B cell (primary cell): ENCODE measurements at regions not wholly inside any gene's neighbourhood (a gene's known extent, or its start where the extent isn't known, plus 50 kb on each side); places are given as distances from the start of the nearest gene placed in this dataset.

Experiments used
- ATAC-seq: fragments of 200-7000 bp; cut with Tn5 transposase; one replicate; pipeline ENCODE4 v1.10.0; 2021; ENCODE audit warnings: low read depth, mild to moderate bottlenecking, moderate number of reproducible peaks, moderate library complexity
- CTCF ChIA-PET: fragments of 350-600 bp; sonication (Branson Sonifier 250); formaldehyde crosslinking; loops from one replicate; lab custom pipeline; 2021; ENCODE audit warnings: antibody characterized with exemption, inconsistent platforms; lab: Charles Lee
- POLR2A ChIA-PET: fragments of 350-600 bp; sonication (Branson Sonifier 250); formaldehyde crosslinking; loops from one replicate; lab custom pipeline; 2021; ENCODE audit warnings: antibody characterized with exemption; lab: Charles Lee
- DNase-seq: peaks from one replicate; pipeline ENCODE4 v3.0.0; 2013
- H2AFZ ChIP-seq: 2 replicates; pipeline ENCODE4 v1.6.1; 2012; ENCODE audit warnings: mild to moderate bottlenecking, low read depth, low read length; ENCODE audit not compliant: insufficient read depth, poor library complexity, severe bottlenecking
- H3K27ac ChIP-seq, 2 donors: 1 replicate in 1 of 2; 2 replicates in 1 of 2; pipeline ENCODE4 v1.5.1; 2012 to 2013; ENCODE audit warnings: low read length in 2 of 2, mild to moderate bottlenecking in 2 of 2, moderate library complexity in 1 of 2
- H3K27me3 ChIP-seq, 4 experiments: fragments of 200-600 bp in 1 of 4; sonication (generic) in 1 of 4; replicated peaks in 1 of 4; 1 replicate in 2 of 4; 2 replicates in 2 of 4; pipeline versions ENCODE4 v1.6.1 to v1.7.0; 2013 to 2016; ENCODE audit warnings: low read length in 3 of 4, mild to moderate bottlenecking in 2 of 4, mixed read lengths in 1 of 4, moderate library complexity in 1 of 4; ENCODE audit not compliant: insufficient read depth in 4 of 4, control insufficient read depth in 3 of 4; ENCODE audit errors: control extremely low read depth in 1 of 4
- H3K36me3 ChIP-seq, 2 experiments: replicated peaks in 1 of 2; 1 replicate in 1 of 2; 2 replicates in 1 of 2; pipeline versions ENCODE4 v1.6.1 to v1.7.1; 2013; ENCODE audit warnings: low read length in 1 of 2; ENCODE audit not compliant: insufficient read depth in 2 of 2, control insufficient read depth in 1 of 2; ENCODE audit errors: control extremely low read depth in 1 of 2, extremely low read depth in 1 of 2
- H3K4me1 ChIP-seq, 2 donors: fragments of 200-600 bp in 1 of 2; sonication (generic) in 1 of 2; 1 replicate in 1 of 2; 2 replicates in 1 of 2; pipeline versions ENCODE4 v1.5.1 to v1.6.1; 2013 to 2017; ENCODE audit warnings: low read length in 2 of 2; ENCODE audit not compliant: control insufficient read depth in 2 of 2, insufficient read depth in 2 of 2
- H3K4me2 ChIP-seq: replicated peaks from 2 replicates; pipeline ENCODE3; 2012; ENCODE audit warnings: mild to moderate bottlenecking, low read depth, low read length; ENCODE audit not compliant: poor library complexity, severe bottlenecking
- H3K4me3 ChIP-seq, 5 experiments: fragments of 200-600 bp in 1 of 5; sonication (generic) in 1 of 5; 1 replicate in 3 of 5; 2 replicates in 2 of 5; pipeline versions ENCODE4 v1.5.1 to v1.7.0; 2011 to 2016; ENCODE audit warnings: low read length in 4 of 5, mild to moderate bottlenecking in 4 of 5, low read depth in 2 of 5, control low read depth in 1 of 5, moderate library complexity in 1 of 5; ENCODE audit not compliant: insufficient read depth in 1 of 5; ENCODE audit errors: control extremely low read depth in 1 of 5, extremely low read depth in 1 of 5
- H3K79me2 ChIP-seq: fragments of 200-600 bp; sonication (generic); one replicate; pipeline ENCODE4 v1.6.0; 2016; ENCODE audit warnings: low read length; ENCODE audit not compliant: control insufficient read depth, insufficient read depth
- H3K9ac ChIP-seq: fragments of 200-600 bp; sonication (generic); 2 replicates; pipeline ENCODE4 v1.6.1; 2017; ENCODE audit warnings: mild to moderate bottlenecking, low read length, moderate library complexity
- H3K9me3 ChIP-seq, 3 donors: one replicate each; pipeline versions ENCODE4 v1.6.1 to v1.7.1; 2013; ENCODE audit warnings: low read length in 2 of 3; ENCODE audit not compliant: control insufficient read depth in 2 of 3, insufficient read depth in 1 of 3; ENCODE audit errors: control extremely low read depth in 1 of 3
- H4K20me1 ChIP-seq: 2 replicates; pipeline ENCODE4 v1.6.0; 2012; ENCODE audit warnings: mild to moderate bottlenecking, low read length; ENCODE audit not compliant: insufficient read depth, control insufficient read depth, poor library complexity, severe bottlenecking
- H3K27ac Mint-ChIP-seq: one replicate; pipeline ENCODE4 v1.8.0; 2021; ENCODE audit warnings: mixed read lengths
- H3K27me3 Mint-ChIP-seq: one replicate; pipeline ENCODE4 v1.8.0; 2021; ENCODE audit warnings: mixed read lengths
- H3K4me1 Mint-ChIP-seq: one replicate; pipeline ENCODE4 v1.8.0; 2021; ENCODE audit warnings: mixed read lengths
- H3K4me3 Mint-ChIP-seq: one replicate; pipeline ENCODE4 v1.8.0; 2021; ENCODE audit warnings: mixed read lengths
- H3K9me3 Mint-ChIP-seq: one replicate; pipeline ENCODE4 v1.8.0; 2022; ENCODE audit warnings: mixed read lengths; ENCODE audit not compliant: insufficient read depth
- EZH2 ChIP-seq: IDR thresholded peaks from 2 replicates; pipeline ENCODE4 v1.6.1; 2012; ENCODE audit warnings: borderline replicate concordance, low read depth, mild to moderate bottlenecking, moderate library complexity, low read length; ENCODE audit not compliant: insufficient read depth, poor library complexity, severe bottlenecking
- WGBS: methylation state at CpG from one replicate; pipeline ENCODE4 v1.1.5; 2013; ENCODE audit warnings: missing lambda C conversion rate; ENCODE audit not compliant: insufficient coverage; 5-methylcytosine and 5-hydroxymethylcytosine counted together
- intact Hi-C: fragments of 100-400 bp; cut with micrococcal nuclease; formaldehyde crosslinking; loops from one replicate; pipeline ENCODE4 v1.10.0; 2022
- TF ChIP-seq, protein P1 (sequence below): fragments of 200-600 bp; IDR thresholded peaks from one replicate; pipeline ENCODE4 v1.8.0; 2022; ENCODE audit warnings: antibody characterized with exemption, mild to moderate bottlenecking

DNA sequence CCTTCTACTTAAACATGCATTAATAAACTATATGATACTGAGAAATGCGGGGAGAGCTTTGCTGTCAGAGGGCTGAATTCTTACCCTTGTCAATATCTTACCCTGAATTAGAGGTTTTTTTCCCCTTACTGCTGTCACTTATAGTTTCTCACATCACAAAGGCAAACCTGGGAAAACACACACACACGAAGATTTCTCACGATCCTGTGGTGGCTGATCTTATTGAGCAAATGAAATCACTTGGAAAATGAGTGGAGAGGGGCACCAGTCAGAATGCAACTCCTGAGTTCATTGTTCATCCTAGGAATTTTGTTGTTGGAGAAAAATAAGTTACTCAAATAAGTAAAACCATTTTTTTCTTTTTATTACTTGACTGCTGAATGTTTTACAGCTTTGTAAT is 673.6 kb downstream of the EDEM1 start:
- Histone ChIP-seq H3K4me2 (no peak overlapping the region), H4K20me1 (no peaks in the 10 kb centered on the region), H3K9ac (no peak overlapping the region), H3K27me3 (no peaks in the 10 kb centered on the region), H3K9me3 (no peaks in the 10 kb centered on the region), H3K36me3 (no peaks in the 10 kb centered on the region), H3K4me1 (no peaks in the 10 kb centered on the region), H3K27ac (no peak overlapping the region), H3K4me3 (no peak overlapping the region), H3K79me2 (no peaks in the 10 kb centered on the region), H2AFZ (no peak overlapping the region)
- Mint-ChIP-seq H3K27me3 (no peaks in the 10 kb centered on the region), H3K4me3 (no peak overlapping the region), H3K9me3 (no peaks in the 10 kb centered on the region), H3K27ac (no peak overlapping the region), H3K4me1 (no peaks in the 10 kb centered on the region)
- ATAC-seq (no peak), DNase-seq (no peak)
- intact Hi-C loops: no loop called here
- TF ChIP-seq EZH2: no peak
- TF ChIP-seq, protein P1, sequence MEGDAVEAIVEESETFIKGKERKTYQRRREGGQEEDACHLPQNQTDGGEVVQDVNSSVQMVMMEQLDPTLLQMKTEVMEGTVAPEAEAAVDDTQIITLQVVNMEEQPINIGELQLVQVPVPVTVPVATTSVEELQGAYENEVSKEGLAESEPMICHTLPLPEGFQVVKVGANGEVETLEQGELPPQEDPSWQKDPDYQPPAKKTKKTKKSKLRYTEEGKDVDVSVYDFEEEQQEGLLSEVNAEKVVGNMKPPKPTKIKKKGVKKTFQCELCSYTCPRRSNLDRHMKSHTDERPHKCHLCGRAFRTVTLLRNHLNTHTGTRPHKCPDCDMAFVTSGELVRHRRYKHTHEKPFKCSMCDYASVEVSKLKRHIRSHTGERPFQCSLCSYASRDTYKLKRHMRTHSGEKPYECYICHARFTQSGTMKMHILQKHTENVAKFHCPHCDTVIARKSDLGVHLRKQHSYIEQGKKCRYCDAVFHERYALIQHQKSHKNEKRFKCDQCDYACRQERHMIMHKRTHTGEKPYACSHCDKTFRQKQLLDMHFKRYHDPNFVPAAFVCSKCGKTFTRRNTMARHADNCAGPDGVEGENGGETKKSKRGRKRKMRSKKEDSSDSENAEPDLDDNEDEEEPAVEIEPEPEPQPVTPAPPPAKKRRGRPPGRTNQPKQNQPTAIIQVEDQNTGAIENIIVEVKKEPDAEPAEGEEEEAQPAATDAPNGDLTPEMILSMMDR: no peak
- CTCF ChIA-PET: no interaction called here
- no CpG with 5 or more reads among the region's 3 CpGs for WGBS
- POLR2A ChIA-PET: no interaction called here

DNA sequence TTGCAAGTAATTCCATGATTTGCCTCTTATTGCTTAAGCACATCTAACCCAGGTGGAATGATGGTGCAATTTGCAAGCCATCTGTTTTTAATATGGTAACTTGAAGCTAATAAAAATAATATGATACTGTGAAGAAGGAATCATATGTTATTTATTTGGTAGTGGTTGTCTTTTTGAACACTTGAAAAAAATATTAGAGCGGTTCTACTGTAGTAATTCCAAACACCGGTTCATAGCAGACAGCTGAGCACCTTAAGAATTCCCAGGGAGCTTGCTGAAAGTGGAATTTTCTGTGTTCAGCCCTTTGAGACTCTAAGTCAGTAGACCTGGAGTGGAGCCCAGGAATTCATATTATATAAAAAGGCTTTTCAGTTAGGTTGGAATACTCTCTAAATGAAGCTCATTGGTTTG is 687.4 kb downstream of the EDEM1 start:
- ChIA-PET CTCF (no interaction called here), POLR2A (no interaction called here)
- H3K4me3 ChIP-seq: no peak overlapping the region
- H3K27ac ChIP-seq: no peak overlapping the region
- H3K4me3 Mint-ChIP-seq: no peak overlapping the region
- H3K4me1 ChIP-seq: no peaks in the 10 kb centered on the region
- TF ChIP-seq EZH2: no peak
- TF ChIP-seq, protein P1: no peak
- ATAC-seq: no peak
- no peak for DNase-seq
- H3K9me3 Mint-ChIP-seq: no peaks in the 10 kb centered on the region
- H4K20me1 ChIP-seq: no peaks in the 10 kb centered on the region
- no peaks in the 10 kb centered on the region for H3K27me3 ChIP-seq
- no CpG with 5 or more reads among the region's 2 CpGs for WGBS
- no peak overlapping the region for H3K27ac Mint-ChIP-seq
- intact Hi-C loops: no loop called here
- H2AFZ ChIP-seq: no peak overlapping the region
- no peaks in the 10 kb centered on the region for H3K4me1 Mint-ChIP-seq
- no peaks in the 10 kb centered on the region for H3K36me3 ChIP-seq
- H3K27me3 Mint-ChIP-seq: no peaks in the 10 kb centered on the region
- H3K9ac ChIP-seq: no peak overlapping the region
- no peak overlapping the region for H3K4me2 ChIP-seq
- H3K79me2 ChIP-seq: no peaks in the 10 kb centered on the region
- no peaks in the 10 kb centered on the region for H3K9me3 ChIP-seq
